ENCODE measurements at regions not wholly inside any gene's neighbourhood (a gene's known extent, or its start where the extent isn't known, plus 50 kb on each side); places are given as distances from the start of the nearest gene placed in this dataset.

DNA sequence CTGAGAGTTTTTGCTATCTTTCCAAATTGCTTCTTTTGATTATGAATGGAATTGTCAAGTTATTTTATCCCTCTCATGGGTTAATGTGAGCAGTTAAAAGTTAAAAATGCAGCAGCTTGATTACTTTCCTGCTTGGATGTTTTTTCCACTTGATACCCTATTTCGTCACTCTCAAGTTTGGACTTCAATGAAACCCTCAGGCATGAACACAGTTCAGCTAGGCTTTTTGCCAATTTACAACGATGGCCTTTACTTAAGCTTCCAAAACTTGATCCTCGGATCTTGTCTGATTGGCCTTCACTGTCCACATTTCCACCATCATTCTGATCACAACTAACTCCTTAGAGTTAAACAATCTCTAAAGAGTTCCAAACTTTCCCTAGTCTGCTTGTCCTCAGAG lies 752.4 kb upstream of the PRMT6 start:
- TF ChIP-seq, protein P1, sequence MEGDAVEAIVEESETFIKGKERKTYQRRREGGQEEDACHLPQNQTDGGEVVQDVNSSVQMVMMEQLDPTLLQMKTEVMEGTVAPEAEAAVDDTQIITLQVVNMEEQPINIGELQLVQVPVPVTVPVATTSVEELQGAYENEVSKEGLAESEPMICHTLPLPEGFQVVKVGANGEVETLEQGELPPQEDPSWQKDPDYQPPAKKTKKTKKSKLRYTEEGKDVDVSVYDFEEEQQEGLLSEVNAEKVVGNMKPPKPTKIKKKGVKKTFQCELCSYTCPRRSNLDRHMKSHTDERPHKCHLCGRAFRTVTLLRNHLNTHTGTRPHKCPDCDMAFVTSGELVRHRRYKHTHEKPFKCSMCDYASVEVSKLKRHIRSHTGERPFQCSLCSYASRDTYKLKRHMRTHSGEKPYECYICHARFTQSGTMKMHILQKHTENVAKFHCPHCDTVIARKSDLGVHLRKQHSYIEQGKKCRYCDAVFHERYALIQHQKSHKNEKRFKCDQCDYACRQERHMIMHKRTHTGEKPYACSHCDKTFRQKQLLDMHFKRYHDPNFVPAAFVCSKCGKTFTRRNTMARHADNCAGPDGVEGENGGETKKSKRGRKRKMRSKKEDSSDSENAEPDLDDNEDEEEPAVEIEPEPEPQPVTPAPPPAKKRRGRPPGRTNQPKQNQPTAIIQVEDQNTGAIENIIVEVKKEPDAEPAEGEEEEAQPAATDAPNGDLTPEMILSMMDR (conservative IDR thresholded peaks at IDR 0.05; ENCODE audit: low read depth, low read length) = no peak
- no peak for TF ChIP-seq EZH2 (IDR thresholded peaks at IDR 0.05; ENCODE audit: borderline replicate concordance, low read depth, low read length, poor library complexity, severe bottlenecking)

Measured in A673 (cell line).